ENCODE measurements at regions not wholly inside any gene's neighbourhood (a gene's known extent, or its start where the extent isn't known, plus 50 kb on each side); places are given as distances from the start of the nearest gene placed in this dataset.
A peak's percentile ranks its signal among the peaks of the same experiment; 100 is the strongest.

DNA sequence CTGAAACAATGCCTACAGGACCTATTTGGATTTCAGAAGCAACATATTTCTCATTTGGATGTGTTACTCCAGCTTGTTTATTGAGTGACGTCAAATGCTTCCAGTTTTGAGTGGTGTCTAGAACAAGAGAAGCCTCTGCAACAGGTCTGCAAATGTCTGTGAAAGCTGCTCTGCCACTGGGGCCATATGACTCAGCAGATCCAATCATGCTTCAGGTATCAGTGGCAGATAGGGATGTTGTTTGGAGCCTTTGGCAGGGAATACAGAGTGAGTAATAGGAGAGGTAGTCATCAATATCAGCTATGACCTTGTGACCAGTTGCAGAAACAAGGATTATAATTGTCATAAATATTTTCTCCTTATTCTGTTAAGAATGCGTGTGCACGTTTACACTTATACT is 141.1 kb upstream of the ZXDA start:
- DNase-seq = no peak
- no peak overlapping the region for H3K23ac ChIP-seq (ENCODE audit: low read length in 2 of 2)
- 70% methylated on average over 1 of the region's 3 CpGs for WGBS
- H3K4me1 ChIP-seq (ENCODE audit: control insufficient read depth, insufficient read depth, low read depth, low read length) = no peaks in the 10 kb centered on the region
- H3K36me3 ChIP-seq (ENCODE audit: control insufficient read depth in 1 of 2, insufficient read depth in 2 of 2, low read depth in 1 of 2, low read length in 2 of 2) = no peaks in the 10 kb centered on the region
- no peak overlapping the region for H2AK5ac ChIP-seq (ENCODE audit: low read length, severe bottlenecking)
- H3K14ac ChIP-seq (ENCODE audit: low read length in 2 of 2) = no peak overlapping the region
- H3K4ac ChIP-seq (ENCODE audit: low read depth in 1 of 2, low read length in 2 of 2) = no peak overlapping the region
- H3K9me3 ChIP-seq (ENCODE audit: control insufficient read depth, low read length) = peaks cover 32% of the 10 kb centered on the region
- no peak overlapping the region for H2AFZ ChIP-seq (ENCODE audit: low read depth, low read length)
- no peak overlapping the region for H2BK120ac ChIP-seq (ENCODE audit: low read depth, low read length)
- H3K9ac ChIP-seq (ENCODE audit: low read length) = no peak overlapping the region
- no peak overlapping the region for H2BK12ac ChIP-seq (ENCODE audit: low read length in 2 of 2)
- H3K27me3 ChIP-seq (ENCODE audit: control insufficient read depth in 1 of 2, insufficient read depth in 1 of 2, low read length in 2 of 2) = no peaks in the 10 kb centered on the region
- H2BK5ac ChIP-seq (ENCODE audit: low read depth, low read length, poor library complexity, severe bottlenecking) = no peak overlapping the region
- H3K18ac ChIP-seq (ENCODE audit: low read depth in 1 of 2, low read length in 2 of 2) = no peak overlapping the region
- no peak overlapping the region for H3K4me2 ChIP-seq (ENCODE audit: low read length, poor library complexity, severe bottlenecking)
- no peaks in the 10 kb centered on the region for H3K79me1 ChIP-seq (replicated peaks; ENCODE audit: low read length, poor library complexity, severe bottlenecking)
- no peak overlapping the region for H3K4me3 ChIP-seq (ENCODE audit: insufficient read depth in 1 of 2, low read depth in 1 of 2, low read length in 2 of 2)
- no peak overlapping the region for H3K27ac ChIP-seq (ENCODE audit: low read length, poor library complexity, severe bottlenecking)
- H4K91ac ChIP-seq (ENCODE audit: low read length) = no peak overlapping the region
- no peak overlapping the region for H4K8ac ChIP-seq (ENCODE audit: low read length)
- H2BK15ac ChIP-seq (ENCODE audit: low read depth, poor library complexity, severe bottlenecking) = no peak overlapping the region

- Histone ChIP-seq H3K27me3 (ENCODE audit: control insufficient read depth in 1 of 2, insufficient read depth in 1 of 2, low read length in 2 of 2) (no peaks in the 10 kb centered on the region), H3K4ac (ENCODE audit: low read depth in 1 of 2, low read length in 2 of 2) (no peak overlapping the region), H3K4me3 (ENCODE audit: insufficient read depth in 1 of 2, low read depth in 1 of 2, low read length in 2 of 2) (no peak overlapping the region), H2AFZ (ENCODE audit: low read depth, low read length) (no peak overlapping the region), H3K27ac (ENCODE audit: low read length, poor library complexity, severe bottlenecking) (no peak overlapping the region), H3K23ac (ENCODE audit: low read length in 2 of 2) (no peak overlapping the region), H2BK120ac (ENCODE audit: low read depth, low read length) (no peak overlapping the region), H4K8ac (ENCODE audit: low read length) (no peak overlapping the region), H3K4me1 (ENCODE audit: control insufficient read depth, insufficient read depth, low read depth, low read length) (no peaks in the 10 kb centered on the region), H2AK5ac (ENCODE audit: low read length, severe bottlenecking) (no peak overlapping the region), H2BK15ac (ENCODE audit: low read depth, poor library complexity, severe bottlenecking) (no peak overlapping the region), H3K36me3 (ENCODE audit: control insufficient read depth in 1 of 2, insufficient read depth in 2 of 2, low read depth in 1 of 2, low read length in 2 of 2) (no peaks in the 10 kb centered on the region), H3K9ac (ENCODE audit: low read length) (no peak overlapping the region), H3K14ac (ENCODE audit: low read length in 2 of 2) (no peak overlapping the region), H3K79me1 (replicated peaks; ENCODE audit: low read length, poor library complexity, severe bottlenecking) (no peaks in the 10 kb centered on the region), H2BK5ac (ENCODE audit: low read depth, low read length, poor library complexity, severe bottlenecking) (no peak overlapping the region), H2BK12ac (ENCODE audit: low read length in 2 of 2) (no peak overlapping the region), H3K4me2 (ENCODE audit: low read length, poor library complexity, severe bottlenecking) (no peak overlapping the region), H3K18ac (ENCODE audit: low read depth in 1 of 2, low read length in 2 of 2) (no peak overlapping the region), H3K9me3 (ENCODE audit: control insufficient read depth, low read length) (peaks cover 46% of the 10 kb centered on the region), H4K91ac (ENCODE audit: low read length) (no peak overlapping the region)
- no peak for DNase-seq
Measured at GRCh38 chrX:58044130-58044529, 133.9 kb upstream of the ZXDA start.

- Histone ChIP-seq H3K4me2 (ENCODE audit: low read length, poor library complexity, severe bottlenecking) (no peak overlapping the region), H2AFZ (ENCODE audit: low read depth, low read length) (no peak overlapping the region), H4K91ac (ENCODE audit: low read length) (no peak overlapping the region), H2AK5ac (ENCODE audit: low read length, severe bottlenecking) (no peak overlapping the region), H4K8ac (ENCODE audit: low read length) (no peak overlapping the region), H3K14ac (ENCODE audit: low read length in 2 of 2) (no peak overlapping the region), H2BK5ac (ENCODE audit: low read depth, low read length, poor library complexity, severe bottlenecking) (no peak overlapping the region), H3K9ac (ENCODE audit: low read length) (no peak overlapping the region), H3K4me1 (ENCODE audit: control insufficient read depth, insufficient read depth, low read depth, low read length) (no peaks in the 10 kb centered on the region), H3K18ac (ENCODE audit: low read depth in 1 of 2, low read length in 2 of 2) (no peak overlapping the region), H3K27ac (ENCODE audit: low read length, poor library complexity, severe bottlenecking) (no peak overlapping the region), H3K9me3 (ENCODE audit: control insufficient read depth, low read length) (peaks cover 15% of the 10 kb centered on the region), H3K23ac (ENCODE audit: low read length in 2 of 2) (no peak overlapping the region), H2BK15ac (ENCODE audit: low read depth, poor library complexity, severe bottlenecking) (no peak overlapping the region), H3K79me1 (replicated peaks; ENCODE audit: low read length, poor library complexity, severe bottlenecking) (no peaks in the 10 kb centered on the region), H3K27me3 (ENCODE audit: control insufficient read depth in 1 of 2, insufficient read depth in 1 of 2, low read length in 2 of 2) (peaks cover 0 to 14% of the 10 kb centered on the region in 2 experiments), H2BK12ac (ENCODE audit: low read length in 2 of 2) (no peak overlapping the region), H3K4me3 (ENCODE audit: insufficient read depth in 1 of 2, low read depth in 1 of 2, low read length in 2 of 2) (no peak overlapping the region), H3K36me3 (ENCODE audit: control insufficient read depth in 1 of 2, insufficient read depth in 2 of 2, low read depth in 1 of 2, low read length in 2 of 2) (no peaks in the 10 kb centered on the region), H2BK120ac (ENCODE audit: low read depth, low read length) (no peak overlapping the region), H3K4ac (ENCODE audit: low read depth in 1 of 2, low read length in 2 of 2) (no peak overlapping the region)
- 75% methylated on average over 5 of the region's 5 CpGs for WGBS
- peak; percentile 10 for DNase-seq
Measured at GRCh38 chrX:58025979-58026378, 115.7 kb upstream of the ZXDA start.

DNA sequence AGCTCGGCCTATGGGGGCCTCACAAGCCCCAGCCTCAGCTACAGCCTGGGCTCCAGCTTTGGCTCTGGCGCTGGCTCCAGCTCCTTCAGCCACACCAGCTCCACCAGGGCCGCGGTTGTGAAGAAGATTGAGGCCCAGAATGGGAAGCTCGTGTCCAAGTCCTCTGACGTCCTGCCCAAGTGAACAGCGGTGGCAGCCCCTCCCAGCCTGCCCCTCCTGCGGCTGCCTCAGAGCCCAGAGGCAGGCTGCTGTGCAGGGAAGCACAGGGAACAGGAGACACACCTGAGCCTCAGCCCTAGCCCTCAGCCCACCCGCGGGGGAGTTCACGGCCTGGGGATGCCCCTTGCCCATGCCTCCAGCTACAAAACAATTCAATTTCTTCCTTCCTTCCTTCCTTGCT is 75.7 kb upstream of the ZXDA start:
- H3K23ac ChIP-seq (ENCODE audit: low read length in 2 of 2) = no peak overlapping the region
- H3K27ac ChIP-seq (ENCODE audit: low read length, poor library complexity, severe bottlenecking) = no peak overlapping the region
- peaks cover 0 to 4% of the 10 kb centered on the region in 2 experiments for H3K27me3 ChIP-seq (ENCODE audit: control insufficient read depth in 1 of 2, insufficient read depth in 1 of 2, low read length in 2 of 2)
- H2AFZ ChIP-seq (ENCODE audit: low read depth, low read length) = no peak overlapping the region
- H2BK15ac ChIP-seq (ENCODE audit: low read depth, poor library complexity, severe bottlenecking) = no peak overlapping the region
- no peak overlapping the region for H3K9ac ChIP-seq (ENCODE audit: low read length)
- no peak overlapping the region for H3K4ac ChIP-seq (ENCODE audit: low read depth in 1 of 2, low read length in 2 of 2)
- H3K14ac ChIP-seq (ENCODE audit: low read length in 2 of 2) = no peak overlapping the region
- H3K4me1 ChIP-seq (ENCODE audit: control insufficient read depth, insufficient read depth, low read depth, low read length) = no peaks in the 10 kb centered on the region
- DNase-seq = no peak
- no peaks in the 10 kb centered on the region for H3K79me1 ChIP-seq (replicated peaks; ENCODE audit: low read length, poor library complexity, severe bottlenecking)
- 72% methylated on average over 11 of the region's 11 CpGs for WGBS
- H3K9me3 ChIP-seq (ENCODE audit: control insufficient read depth, low read length) = peaks cover 50% of the 10 kb centered on the region
- no peak overlapping the region for H3K18ac ChIP-seq (ENCODE audit: low read depth in 1 of 2, low read length in 2 of 2)
- no peak overlapping the region for H3K4me3 ChIP-seq (ENCODE audit: insufficient read depth in 1 of 2, low read depth in 1 of 2, low read length in 2 of 2)
- H4K8ac ChIP-seq (ENCODE audit: low read length) = no peak overlapping the region
- no peak overlapping the region for H2BK120ac ChIP-seq (ENCODE audit: low read depth, low read length)
- H2AK5ac ChIP-seq (ENCODE audit: low read length, severe bottlenecking) = no peak overlapping the region
- H4K91ac ChIP-seq (ENCODE audit: low read length) = no peak overlapping the region
- H2BK5ac ChIP-seq (ENCODE audit: low read depth, low read length, poor library complexity, severe bottlenecking) = no peak overlapping the region
- H3K4me2 ChIP-seq (ENCODE audit: low read length, poor library complexity, severe bottlenecking) = no peak overlapping the region
- H2BK12ac ChIP-seq (ENCODE audit: low read length in 2 of 2) = no peak overlapping the region
- no peaks in the 10 kb centered on the region for H3K36me3 ChIP-seq (ENCODE audit: control insufficient read depth in 1 of 2, insufficient read depth in 2 of 2, low read depth in 1 of 2, low read length in 2 of 2)
